Kidney (tissue), 13 donors: ENCODE measurements at regions not wholly inside any gene's neighbourhood (a gene's known extent, or its start where the extent isn't known, plus 50 kb on each side); places are given as distances from the start of the nearest gene placed in this dataset.

Source experiments
- DNase-seq, 5 donors: peaks; one replicate each; pipeline ENCODE4 v3.0.0-alpha.2; 2013 to 2020
- FAIRE-seq: peaks from 2 replicates; lab custom pipeline; 2012; peaks lifted over from hg19 to GRCh38; lab: Jason Lieb, UNC
- H3K27ac ChIP-seq, 2 donors: one replicate each; pipeline ENCODE4 v1.7.0; 2013; ENCODE audit warnings: low read depth in 2 of 2, low read length in 2 of 2, inconsistent platforms in 1 of 2
- H3K27me3 ChIP-seq: one replicate; pipeline ENCODE4 v1.7.1; 2013; ENCODE audit warnings: low read length, inconsistent platforms; ENCODE audit not compliant: control insufficient read depth, insufficient read depth
- H3K36me3 ChIP-seq, 3 donors: one replicate each; pipeline versions ENCODE4 v1.7.0 to v1.7.1; 2013; ENCODE audit warnings: low read length in 3 of 3, control low read depth in 1 of 3, inconsistent platforms in 1 of 3; ENCODE audit not compliant: insufficient read depth in 3 of 3, control insufficient read depth in 2 of 3
- H3K4me1 ChIP-seq, 3 donors: one replicate each; pipeline versions ENCODE4 v1.7.0 to v1.7.1; 2013; ENCODE audit warnings: low read length in 3 of 3, inconsistent platforms in 1 of 3, low read depth in 1 of 3; ENCODE audit not compliant: control insufficient read depth in 2 of 3, insufficient read depth in 2 of 3
- H3K4me3 ChIP-seq, 3 donors: one replicate each; pipeline versions ENCODE4 v1.7.0 to v1.8.1; 2013; ENCODE audit warnings: low read length in 3 of 3, control low read depth in 1 of 3, inconsistent platforms in 1 of 3
- H3K9ac ChIP-seq, 3 donors: one replicate each; pipeline versions ENCODE4 v1.7.0 to v1.7.1; 2013; ENCODE audit warnings: low read length in 3 of 3, control low read depth in 1 of 3, inconsistent platforms in 1 of 3
- H3K9me3 ChIP-seq, 3 donors: one replicate each; pipeline versions ENCODE4 v1.7.0 to v1.7.1; 2013; ENCODE audit warnings: low read length in 3 of 3, control low read depth in 1 of 3, inconsistent platforms in 1 of 3; ENCODE audit not compliant: control insufficient read depth in 2 of 3, insufficient read depth in 1 of 3
- intact Hi-C: fragments of 100-400 bp; cut with DNase I; formaldehyde crosslinking; loops from one replicate; pipeline ENCODE4 v1.11.1; 2022
- TF ChIP-seq, protein P1 (sequence below): IDR thresholded peaks from 3 replicates; pipeline ENCODE4 v1.5.1; 2012; ENCODE audit warnings: mild to moderate bottlenecking, moderate library complexity, borderline replicate concordance; ENCODE audit not compliant: insufficient read depth; ENCODE audit errors: extremely low read depth
- donor health status: control.
- donor health status: control.
- donor health status: control.
- donor health status: control.
- donor health status: control.
- donor health status: DM: yes; HTN: yes; CAD: no.
- donor health status: Normal renal cell carcinoma (clear cell type).

DNA sequence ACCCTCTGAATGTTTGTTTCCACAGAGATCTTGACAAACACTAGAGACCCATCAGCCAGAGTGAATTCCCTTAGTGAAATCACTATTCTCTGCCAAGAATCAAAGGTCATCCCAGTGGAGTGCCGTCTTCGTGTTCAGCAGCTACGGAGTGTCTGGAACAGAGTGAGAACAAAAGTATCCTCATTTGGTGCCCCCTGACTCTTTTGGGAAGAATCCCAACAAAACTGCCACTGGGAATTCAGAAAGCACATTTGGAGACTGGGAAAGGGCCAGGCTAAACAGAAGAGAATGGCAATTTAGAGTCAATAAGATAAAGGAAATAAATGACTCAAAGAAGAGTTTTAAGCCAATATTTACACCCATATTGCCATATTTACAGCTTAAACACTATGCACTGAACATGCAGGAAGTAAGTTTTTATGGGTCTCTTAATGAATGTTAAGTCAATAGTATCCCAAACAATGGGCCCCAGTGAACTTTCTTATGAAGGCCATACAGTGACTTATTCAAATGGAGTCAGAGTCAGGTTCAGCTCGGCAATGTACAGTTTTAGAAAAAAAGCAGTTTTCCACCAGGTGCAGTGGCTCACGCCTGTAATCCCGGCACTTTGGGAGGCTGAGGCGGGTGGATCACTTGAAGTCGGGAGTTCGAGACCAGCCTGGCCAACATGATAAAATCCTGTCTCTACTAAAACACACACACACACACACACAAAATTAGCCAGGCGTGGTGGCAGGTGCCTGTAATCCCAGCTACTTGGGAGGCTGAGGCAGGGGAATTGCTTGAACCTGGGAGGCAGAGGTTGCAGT is 392.6 kb downstream of the KLF5 start:
- Histone ChIP-seq H3K27ac (no peak overlapping the region), H3K4me1 (no peaks in the 10 kb centered on the region), H3K4me3 (no peak overlapping the region), H3K27me3 (no peaks in the 10 kb centered on the region), H3K36me3 (no peaks in the 10 kb centered on the region), H3K9ac (no peak overlapping the region), H3K9me3 (no peaks in the 10 kb centered on the region)
- FAIRE-seq: no peak
- DNase-seq: peak in 2 of 5 donors; percentile 9 to 65
- TF ChIP-seq, protein P1, sequence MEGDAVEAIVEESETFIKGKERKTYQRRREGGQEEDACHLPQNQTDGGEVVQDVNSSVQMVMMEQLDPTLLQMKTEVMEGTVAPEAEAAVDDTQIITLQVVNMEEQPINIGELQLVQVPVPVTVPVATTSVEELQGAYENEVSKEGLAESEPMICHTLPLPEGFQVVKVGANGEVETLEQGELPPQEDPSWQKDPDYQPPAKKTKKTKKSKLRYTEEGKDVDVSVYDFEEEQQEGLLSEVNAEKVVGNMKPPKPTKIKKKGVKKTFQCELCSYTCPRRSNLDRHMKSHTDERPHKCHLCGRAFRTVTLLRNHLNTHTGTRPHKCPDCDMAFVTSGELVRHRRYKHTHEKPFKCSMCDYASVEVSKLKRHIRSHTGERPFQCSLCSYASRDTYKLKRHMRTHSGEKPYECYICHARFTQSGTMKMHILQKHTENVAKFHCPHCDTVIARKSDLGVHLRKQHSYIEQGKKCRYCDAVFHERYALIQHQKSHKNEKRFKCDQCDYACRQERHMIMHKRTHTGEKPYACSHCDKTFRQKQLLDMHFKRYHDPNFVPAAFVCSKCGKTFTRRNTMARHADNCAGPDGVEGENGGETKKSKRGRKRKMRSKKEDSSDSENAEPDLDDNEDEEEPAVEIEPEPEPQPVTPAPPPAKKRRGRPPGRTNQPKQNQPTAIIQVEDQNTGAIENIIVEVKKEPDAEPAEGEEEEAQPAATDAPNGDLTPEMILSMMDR: no peak
- intact Hi-C loops: no loop called here

DNA sequence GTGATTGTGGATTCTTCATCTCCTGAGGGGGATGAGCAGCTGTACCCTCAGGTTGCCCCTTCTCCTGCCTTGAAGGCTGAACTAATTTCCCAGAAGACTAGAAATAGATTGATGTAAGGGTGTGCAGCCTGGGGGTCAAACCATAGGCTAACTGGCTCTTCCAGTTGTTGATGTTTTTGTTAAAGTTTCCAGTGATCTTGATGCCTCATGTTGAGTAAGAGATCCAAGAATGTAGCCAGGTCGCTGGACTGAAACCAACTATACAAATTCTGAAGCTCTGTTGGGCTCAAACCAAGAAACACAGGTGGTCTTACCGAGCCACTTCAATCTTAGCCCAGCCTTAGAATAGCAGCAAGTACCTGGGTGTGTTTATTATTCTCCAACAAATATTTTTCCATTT is 391.8 kb downstream of the KLF5 start:
- no peak for FAIRE-seq
- no peak overlapping the region for H3K27ac ChIP-seq

DNA sequence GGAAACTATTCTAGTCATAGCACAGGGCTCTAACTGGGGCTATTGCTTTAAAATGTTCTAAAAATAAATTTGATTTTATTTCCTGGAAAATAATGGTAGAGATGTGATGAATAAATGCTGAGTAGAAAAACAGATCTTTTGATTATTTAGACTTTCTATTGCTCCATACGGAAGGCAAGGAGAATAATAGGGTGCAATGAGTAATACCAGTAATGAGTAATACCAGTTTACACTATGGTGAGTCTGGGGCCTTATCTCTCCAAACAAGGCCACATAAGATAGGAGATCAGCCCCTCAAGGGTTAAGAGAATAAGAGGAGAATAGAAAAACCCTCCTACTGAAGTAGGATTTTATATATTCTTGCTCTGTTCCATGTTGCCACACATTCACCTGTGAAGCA is 390.4 kb downstream of the KLF5 start:
- DNase-seq: no peak
- intact Hi-C loops: no loop called here
- Histone ChIP-seq H3K9me3 (no peaks in the 10 kb centered on the region), H3K4me1 (no peaks in the 10 kb centered on the region), H3K4me3 (no peak overlapping the region), H3K27me3 (no peaks in the 10 kb centered on the region), H3K9ac (no peak overlapping the region), H3K27ac (no peak overlapping the region), H3K36me3 (no peaks in the 10 kb centered on the region)
- TF ChIP-seq, protein P1: no peak
- no peak for FAIRE-seq

More for the DNA sequence above, 391.8 kb downstream of the KLF5 start:
- Histone ChIP-seq H3K9me3 (no peaks in the 10 kb centered on the region), H3K4me1 (no peaks in the 10 kb centered on the region), H3K4me3 (no peak overlapping the region), H3K27me3 (no peaks in the 10 kb centered on the region), H3K36me3 (no peaks in the 10 kb centered on the region), H3K9ac (no peak overlapping the region)
- TF ChIP-seq, protein P1: no peak
- intact Hi-C loops: no loop called here
- DNase-seq: peak in 2 of 5 donors; percentile 5 to 34
